AG10803 (cell line): ENCODE measurements at regions not wholly inside any gene's neighbourhood (a gene's known extent, or its start where the extent isn't known, plus 50 kb on each side); places are given as distances from the start of the nearest gene placed in this dataset.

Source experiments
- DNase-seq: peaks from one replicate; pipeline ENCODE4 v3.0.0; 2010; ENCODE audit warnings: low read depth
- H3K4me3 ChIP-seq: 2 replicates; pipeline ENCODE4 v1.5.1; 2011; ENCODE audit warnings: mild to moderate bottlenecking, low read length, control low read depth
- TF ChIP-seq, protein P1 (sequence below): conservative IDR thresholded peaks from 2 replicates; pipeline ENCODE4 v1.5.1; 2011; ENCODE audit warnings: mild to moderate bottlenecking, low read length, control low read depth, inconsistent platforms

- H3K4me3 ChIP-seq, result no peak overlapping the region
- no peak for DNase-seq
- TF ChIP-seq, protein P1, sequence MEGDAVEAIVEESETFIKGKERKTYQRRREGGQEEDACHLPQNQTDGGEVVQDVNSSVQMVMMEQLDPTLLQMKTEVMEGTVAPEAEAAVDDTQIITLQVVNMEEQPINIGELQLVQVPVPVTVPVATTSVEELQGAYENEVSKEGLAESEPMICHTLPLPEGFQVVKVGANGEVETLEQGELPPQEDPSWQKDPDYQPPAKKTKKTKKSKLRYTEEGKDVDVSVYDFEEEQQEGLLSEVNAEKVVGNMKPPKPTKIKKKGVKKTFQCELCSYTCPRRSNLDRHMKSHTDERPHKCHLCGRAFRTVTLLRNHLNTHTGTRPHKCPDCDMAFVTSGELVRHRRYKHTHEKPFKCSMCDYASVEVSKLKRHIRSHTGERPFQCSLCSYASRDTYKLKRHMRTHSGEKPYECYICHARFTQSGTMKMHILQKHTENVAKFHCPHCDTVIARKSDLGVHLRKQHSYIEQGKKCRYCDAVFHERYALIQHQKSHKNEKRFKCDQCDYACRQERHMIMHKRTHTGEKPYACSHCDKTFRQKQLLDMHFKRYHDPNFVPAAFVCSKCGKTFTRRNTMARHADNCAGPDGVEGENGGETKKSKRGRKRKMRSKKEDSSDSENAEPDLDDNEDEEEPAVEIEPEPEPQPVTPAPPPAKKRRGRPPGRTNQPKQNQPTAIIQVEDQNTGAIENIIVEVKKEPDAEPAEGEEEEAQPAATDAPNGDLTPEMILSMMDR, result no peak
Observed at GRCh38 chr3:111480091-111480490, 61.9 kb upstream of the CD96 start.

DNA sequence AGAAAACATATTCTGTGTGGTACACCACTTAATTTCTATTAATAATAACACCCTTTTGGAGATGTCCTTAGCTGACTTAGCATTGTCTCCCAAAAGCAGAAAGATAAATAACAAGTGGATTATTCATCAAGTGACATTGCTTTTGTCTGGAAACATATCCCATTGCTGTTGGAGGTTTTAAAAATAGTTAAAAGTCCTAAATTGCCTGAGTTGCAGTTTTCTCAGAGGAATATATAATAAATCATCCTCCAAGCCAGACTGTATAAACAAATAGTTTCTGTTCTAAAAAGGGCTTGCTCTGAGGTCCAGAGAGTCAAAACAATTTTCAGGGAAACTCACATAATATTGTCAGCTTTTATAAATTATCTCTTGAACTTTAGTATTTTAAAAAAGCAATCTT, 60.4 kb upstream of the CD96 start:
- H3K4me3 ChIP-seq, result no peak overlapping the region
- peak; percentile 5 for DNase-seq
- TF ChIP-seq, protein P1, result no peak

DNA sequence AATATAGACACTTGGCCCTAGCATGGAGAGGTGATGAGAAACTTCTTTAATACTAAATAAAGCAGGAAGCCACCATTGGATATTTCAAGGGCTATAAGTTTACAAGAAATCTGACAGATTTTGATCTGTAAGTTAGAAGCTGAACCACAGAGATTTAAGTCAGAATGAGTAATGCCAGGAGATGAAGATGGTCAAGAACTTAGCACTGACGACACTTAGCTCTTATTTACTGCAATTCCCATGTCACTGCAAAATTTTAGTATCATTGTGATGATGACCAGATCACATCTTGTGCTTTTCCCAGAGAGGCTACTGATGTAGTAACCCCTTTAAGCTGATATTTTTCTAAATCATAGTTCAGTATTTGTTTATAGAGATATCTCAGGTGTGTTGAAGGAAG, 59.4 kb upstream of the CD96 start:
- TF ChIP-seq, protein P1, result no peak
- no peak overlapping the region for H3K4me3 ChIP-seq
- no peak for DNase-seq

DNA sequence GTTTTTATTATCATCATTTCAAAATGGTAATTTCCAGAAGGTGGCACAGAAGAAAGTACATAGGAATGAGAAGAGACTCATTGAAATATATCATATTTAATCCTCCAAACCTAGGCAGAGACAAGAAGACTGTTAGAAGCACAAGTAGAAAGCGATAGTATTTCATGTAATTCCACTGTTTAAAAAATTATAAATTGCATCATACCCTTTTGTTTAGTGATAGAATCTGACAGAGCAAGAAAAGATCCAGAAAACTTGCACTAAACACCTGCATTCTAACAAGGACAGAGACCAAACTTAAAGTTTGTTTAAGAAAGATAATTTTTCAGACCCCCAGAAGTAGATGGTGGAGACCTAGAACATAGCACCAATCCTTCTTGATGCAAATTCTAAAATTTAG, 56.9 kb upstream of the CD96 start:
- peak; percentile 1 for DNase-seq
- no peak overlapping the region for H3K4me3 ChIP-seq

More for the DNA sequence above, 56.9 kb upstream of the CD96 start:
- TF ChIP-seq, protein P1, result no peak
